Activated CD4-positive, alpha-beta T cell treated with anti-CD3 and anti-CD28 coated beads, Interleukin-10, Interleukin-2, amounts not matched to agents 100 ng/mL and 50 ng/mL, durations not matched to agents 16 hours and 8 hours (primary cell): ENCODE measurements at regions not wholly inside any gene's neighbourhood (a gene's known extent, or its start where the extent isn't known, plus 50 kb on each side); places are given as distances from the start of the nearest gene placed in this dataset.

Experiments used
- DNase-seq: peaks from one replicate; pipeline ENCODE4 v3.0.0-alpha.2; 2020

GRCh38 chr15:38894243-38894948, 329.8 kb upstream of the RASGRP1 start:
- DNase-seq, result no peak

- DNase-seq, result no peak
These were observed 331.0 kb upstream of the RASGRP1 start for GRCh38 chr15:38895326-38896255.

GRCh38 chr15:38896647-38897046, 332.0 kb upstream of the RASGRP1 start:
- DNase-seq, result no peak

GRCh38 chr15:38897551-38897950, 332.9 kb upstream of the RASGRP1 start:
- DNase-seq, result no peak

GRCh38 chr15:38898236-38898635, 333.6 kb upstream of the RASGRP1 start:
- no peak for DNase-seq

GRCh38 chr15:38899300-38899699, 334.7 kb upstream of the RASGRP1 start:
- no peak for DNase-seq

- no peak for DNase-seq
These were observed 339.7 kb upstream of the RASGRP1 start for GRCh38 chr15:38904298-38904697.

- DNase-seq, result no peak
These were observed 341.0 kb upstream of the RASGRP1 start for GRCh38 chr15:38905632-38906031.

GRCh38 chr15:38920966-38921365, 356.4 kb upstream of the RASGRP1 start:
- DNase-seq, result no peak

GRCh38 chr15:38921471-38921870, 356.9 kb upstream of the RASGRP1 start:
- no peak for DNase-seq

- DNase-seq, result no peak
These were observed 363.8 kb upstream of the RASGRP1 start for GRCh38 chr15:38928431-38928830.

- DNase-seq, result no peak
These were observed 366.4 kb upstream of the RASGRP1 start for GRCh38 chr15:38930851-38931572.

GRCh38 chr15:38941399-38941953, 376.9 kb upstream of the RASGRP1 start:
- DNase-seq, result no peak

GRCh38 chr15:38944536-38944935, 379.9 kb upstream of the RASGRP1 start:
- DNase-seq, result no peak

GRCh38 chr15:38945551-38946298, 381.1 kb upstream of the RASGRP1 start:
- DNase-seq, result no peak

- DNase-seq, result no peak
These were observed 389.5 kb upstream of the RASGRP1 start for GRCh38 chr15:38954090-38954489.

GRCh38 chr15:38961456-38961855, 396.8 kb upstream of the RASGRP1 start:
- DNase-seq, result no peak

GRCh38 chr15:38961931-38962330, 397.3 kb upstream of the RASGRP1 start:
- DNase-seq, result no peak

- DNase-seq, result no peak
These were observed 408.2 kb upstream of the RASGRP1 start for GRCh38 chr15:38972831-38973230.

GRCh38 chr15:38975282-38975990, 410.8 kb upstream of the RASGRP1 start:
- no peak for DNase-seq

GRCh38 chr15:38991126-38991525, 426.5 kb upstream of the RASGRP1 start:
- no peak for DNase-seq

GRCh38 chr15:38991701-38992100, 427.1 kb upstream of the RASGRP1 start:
- DNase-seq, result no peak
